ENCODE measurements at regions not wholly inside any gene's neighbourhood (a gene's known extent, or its start where the extent isn't known, plus 50 kb on each side); places are given as distances from the start of the nearest gene placed in this dataset.

DNA sequence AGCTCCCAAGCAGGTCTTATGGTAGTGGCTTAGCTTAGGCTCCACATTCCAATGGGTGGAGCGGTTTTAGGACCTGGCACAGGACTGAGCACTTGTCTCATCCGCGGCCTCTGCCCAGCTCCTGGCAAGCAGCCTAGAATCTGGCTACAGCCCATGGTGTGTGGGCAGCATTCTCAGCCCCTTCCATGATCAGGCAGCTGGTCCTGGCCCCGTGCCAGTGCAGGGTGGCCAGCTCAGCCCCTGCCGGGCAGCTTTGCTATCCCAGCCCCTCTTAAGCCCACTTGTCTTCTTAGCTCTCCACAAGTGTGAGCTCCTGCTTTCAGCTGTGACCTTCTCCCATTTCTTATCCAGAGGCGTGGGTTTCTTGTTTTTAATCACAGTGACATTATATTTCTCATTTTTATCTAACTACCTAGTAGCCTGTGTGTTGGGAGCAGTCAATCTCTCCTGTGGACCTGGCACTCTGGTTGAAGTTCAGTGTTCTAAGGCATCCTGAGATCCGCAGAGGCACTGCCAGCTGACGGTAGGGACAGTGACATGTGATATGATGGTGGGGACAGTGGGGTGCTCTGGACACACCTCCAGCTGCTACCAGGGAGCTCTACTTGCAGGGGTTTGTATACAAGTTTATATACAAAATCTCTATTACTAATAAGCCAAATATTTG, 84.5 kb upstream of the PRNP start:
- WGBS (ENCODE audit: insufficient coverage, low lambda C conversion rate): 71% methylated on average over 1 of the region's 8 CpGs
- no peaks in the 10 kb centered on the region for H3K36me3 ChIP-seq (ENCODE audit: control insufficient read depth, insufficient read depth, low read length)
- H3K4me1 ChIP-seq (ENCODE audit: control insufficient read depth, insufficient read depth, low read length): no peaks in the 10 kb centered on the region
- no peak overlapping the region for H3K4me3 ChIP-seq (ENCODE audit: low read length)
- peaks cover 14% of the 10 kb centered on the region for H3K27me3 ChIP-seq (ENCODE audit: control insufficient read depth, insufficient read depth, low read length)
- no peak overlapping the region for H3K27ac ChIP-seq (ENCODE audit: low read length)
- DNase-seq: no peak
- no peaks in the 10 kb centered on the region for H3K9me3 ChIP-seq (ENCODE audit: control insufficient read depth, low read depth, low read length)

- Histone ChIP-seq H3K27me3 (ENCODE audit: control insufficient read depth, insufficient read depth, low read length) (peaks cover 12% of the 10 kb centered on the region), H3K4me3 (ENCODE audit: low read length) (no peak overlapping the region), H3K4me1 (ENCODE audit: control insufficient read depth, insufficient read depth, low read length) (no peaks in the 10 kb centered on the region), H3K9me3 (ENCODE audit: control insufficient read depth, low read depth, low read length) (no peaks in the 10 kb centered on the region), H3K27ac (ENCODE audit: low read length) (no peak overlapping the region), H3K36me3 (ENCODE audit: control insufficient read depth, insufficient read depth, low read length) (no peaks in the 10 kb centered on the region)
- DNase-seq: no peak
- 67% methylated on average over 2 of the region's 6 CpGs for WGBS (ENCODE audit: insufficient coverage, low lambda C conversion rate)
These were observed 85.8 kb upstream of the PRNP start for GRCh38 chr20:4600308-4601014.

GRCh38 chr20:4597215-4597614, 89.0 kb upstream of the PRNP start:
- WGBS (ENCODE audit: insufficient coverage, low lambda C conversion rate): 100% methylated on average over 1 of the region's 5 CpGs
- no peak for DNase-seq
- Histone ChIP-seq H3K27ac (ENCODE audit: low read length) (no peak overlapping the region), H3K9me3 (ENCODE audit: control insufficient read depth, low read depth, low read length) (no peaks in the 10 kb centered on the region), H3K36me3 (ENCODE audit: control insufficient read depth, insufficient read depth, low read length) (no peaks in the 10 kb centered on the region), H3K4me3 (ENCODE audit: low read length) (no peak overlapping the region), H3K27me3 (ENCODE audit: control insufficient read depth, insufficient read depth, low read length) (peaks cover 14% of the 10 kb centered on the region), H3K4me1 (ENCODE audit: control insufficient read depth, insufficient read depth, low read length) (no peaks in the 10 kb centered on the region)

GRCh38 chr20:4593149-4593525, 93.1 kb upstream of the PRNP start:
- no peaks in the 10 kb centered on the region for H3K4me1 ChIP-seq (ENCODE audit: control insufficient read depth, insufficient read depth, low read length)
- peaks cover 8% of the 10 kb centered on the region for H3K27me3 ChIP-seq (ENCODE audit: control insufficient read depth, insufficient read depth, low read length)
- WGBS (ENCODE audit: insufficient coverage, low lambda C conversion rate): 20% methylated on average over 1 of the region's 9 CpGs
- no peak for DNase-seq
- H3K9me3 ChIP-seq (ENCODE audit: control insufficient read depth, low read depth, low read length): no peaks in the 10 kb centered on the region
- H3K4me3 ChIP-seq (ENCODE audit: low read length): no peak overlapping the region
- H3K27ac ChIP-seq (ENCODE audit: low read length): no peak overlapping the region
- H3K36me3 ChIP-seq (ENCODE audit: control insufficient read depth, insufficient read depth, low read length): no peaks in the 10 kb centered on the region

DNA sequence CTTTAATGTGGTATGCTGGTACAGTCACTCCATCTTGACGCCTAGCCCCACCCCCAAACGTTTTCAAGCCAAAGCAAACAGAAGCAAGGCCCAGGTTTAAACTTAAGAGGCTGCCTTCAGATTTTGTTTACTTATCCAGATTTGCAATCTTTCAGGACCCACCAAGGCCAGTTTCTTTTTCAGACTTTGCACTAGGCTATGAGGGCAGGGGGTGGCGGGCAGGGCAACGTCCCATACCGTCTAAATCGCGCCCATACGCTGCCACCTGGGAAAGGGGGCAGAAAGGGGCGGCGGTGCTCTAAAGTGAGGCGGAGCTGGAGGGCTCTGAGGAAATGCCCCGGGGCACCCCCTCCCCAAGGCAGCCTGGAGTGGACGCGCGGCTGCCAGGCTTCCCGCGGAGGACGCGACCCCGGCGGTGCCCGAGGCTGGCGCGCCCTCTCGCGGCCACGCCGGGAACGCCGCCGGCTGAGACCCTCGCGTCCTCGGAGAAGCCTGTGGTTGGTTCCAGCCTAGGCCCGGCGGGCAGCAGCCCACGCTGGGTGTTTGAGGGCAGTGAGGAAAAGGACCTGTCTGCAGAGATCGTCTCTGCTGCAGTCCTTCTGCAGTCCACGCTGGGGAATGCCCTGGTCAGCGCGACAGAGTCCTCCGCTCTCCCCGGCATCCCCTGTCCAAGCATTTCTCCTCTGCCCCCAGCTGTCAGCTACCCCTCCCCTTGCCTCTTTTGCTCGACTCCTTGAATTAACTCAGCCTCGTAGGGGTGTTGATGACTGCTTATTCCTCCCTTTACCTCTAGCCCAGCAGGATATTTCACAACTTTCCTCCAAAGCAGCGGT, 93.7 kb upstream of the PRNP start:
- no peaks in the 10 kb centered on the region for H3K4me1 ChIP-seq (ENCODE audit: control insufficient read depth, insufficient read depth, low read length)

DNA sequence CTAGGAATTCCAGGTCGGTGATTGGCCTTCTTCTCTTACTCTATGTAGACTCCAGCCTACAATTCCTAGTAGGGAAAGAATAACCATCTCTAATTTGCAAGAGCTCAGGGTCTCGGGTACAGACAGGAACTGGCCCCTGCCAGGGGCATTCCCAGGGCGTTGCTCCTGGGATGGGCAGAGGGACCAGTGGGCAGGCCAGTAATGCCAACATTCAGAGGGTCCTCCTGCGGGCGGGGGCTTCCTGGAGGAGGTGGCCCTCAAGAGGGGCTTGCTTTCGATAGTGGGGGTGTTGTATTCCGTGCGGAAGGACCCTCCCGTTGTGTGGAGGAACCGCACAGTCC, 94.3 kb upstream of the PRNP start:
- no peak for DNase-seq
- H3K36me3 ChIP-seq (ENCODE audit: control insufficient read depth, insufficient read depth, low read length): no peaks in the 10 kb centered on the region
- H3K4me3 ChIP-seq (ENCODE audit: low read length): no peak overlapping the region
- WGBS (ENCODE audit: insufficient coverage, low lambda C conversion rate): no CpG with 5 or more reads among the region's 10 CpGs
- no peaks in the 10 kb centered on the region for H3K9me3 ChIP-seq (ENCODE audit: control insufficient read depth, low read depth, low read length)
- no peak overlapping the region for H3K27ac ChIP-seq (ENCODE audit: low read length)
- no peaks in the 10 kb centered on the region for H3K4me1 ChIP-seq (ENCODE audit: control insufficient read depth, insufficient read depth, low read length)
- peaks cover 8% of the 10 kb centered on the region for H3K27me3 ChIP-seq (ENCODE audit: control insufficient read depth, insufficient read depth, low read length)

More for the DNA sequence above, 93.7 kb upstream of the PRNP start:
- peak; percentile 29 to 50 for DNase-seq
- peaks cover 8% of the 10 kb centered on the region for H3K27me3 ChIP-seq (ENCODE audit: control insufficient read depth, insufficient read depth, low read length)
- no peak overlapping the region for H3K27ac ChIP-seq (ENCODE audit: low read length)
- H3K9me3 ChIP-seq (ENCODE audit: control insufficient read depth, low read depth, low read length): no peaks in the 10 kb centered on the region
- no peaks in the 10 kb centered on the region for H3K36me3 ChIP-seq (ENCODE audit: control insufficient read depth, insufficient read depth, low read length)
- H3K4me3 ChIP-seq (ENCODE audit: low read length): peak overlapping the region; percentile 28
- 0% methylated on average over 1 of the region's 46 CpGs for WGBS (ENCODE audit: insufficient coverage, low lambda C conversion rate)

- no peak for DNase-seq
These were observed 100.5 kb upstream of the PRNP start for GRCh38 chr20:4585758-4586157.

GRCh38 chr20:4585104-4585753, 101.0 kb upstream of the PRNP start:
- Histone ChIP-seq H3K27me3 (ENCODE audit: control insufficient read depth, insufficient read depth, low read length) (no peaks in the 10 kb centered on the region), H3K27ac (ENCODE audit: low read length) (no peak overlapping the region), H3K4me3 (ENCODE audit: low read length) (no peak overlapping the region), H3K36me3 (ENCODE audit: control insufficient read depth, insufficient read depth, low read length) (no peaks in the 10 kb centered on the region), H3K4me1 (ENCODE audit: control insufficient read depth, insufficient read depth, low read length) (no peaks in the 10 kb centered on the region), H3K9me3 (ENCODE audit: control insufficient read depth, low read depth, low read length) (no peaks in the 10 kb centered on the region)
- no peak for DNase-seq
- WGBS (ENCODE audit: insufficient coverage, low lambda C conversion rate): 100% methylated on average over 1 of the region's 3 CpGs

More at GRCh38 chr20:4585758-4586157, 100.5 kb upstream of the PRNP start:
- H3K4me3 ChIP-seq (ENCODE audit: low read length): no peak overlapping the region
- no peaks in the 10 kb centered on the region for H3K36me3 ChIP-seq (ENCODE audit: control insufficient read depth, insufficient read depth, low read length)
- no peaks in the 10 kb centered on the region for H3K27me3 ChIP-seq (ENCODE audit: control insufficient read depth, insufficient read depth, low read length)
- no peaks in the 10 kb centered on the region for H3K9me3 ChIP-seq (ENCODE audit: control insufficient read depth, low read depth, low read length)
- no peaks in the 10 kb centered on the region for H3K4me1 ChIP-seq (ENCODE audit: control insufficient read depth, insufficient read depth, low read length)
- no peak overlapping the region for H3K27ac ChIP-seq (ENCODE audit: low read length)
- 67% methylated on average over 3 of the region's 5 CpGs for WGBS (ENCODE audit: insufficient coverage, low lambda C conversion rate)

- no peak overlapping the region for H3K27ac ChIP-seq (ENCODE audit: low read length)
- no peak for DNase-seq
- H3K27me3 ChIP-seq (ENCODE audit: control insufficient read depth, insufficient read depth, low read length): no peaks in the 10 kb centered on the region
- no peak overlapping the region for H3K4me3 ChIP-seq (ENCODE audit: low read length)
- no peaks in the 10 kb centered on the region for H3K9me3 ChIP-seq (ENCODE audit: control insufficient read depth, low read depth, low read length)
- no peaks in the 10 kb centered on the region for H3K36me3 ChIP-seq (ENCODE audit: control insufficient read depth, insufficient read depth, low read length)
- WGBS (ENCODE audit: insufficient coverage, low lambda C conversion rate): no CpG with 5 or more reads among the region's 1 CpG
- no peaks in the 10 kb centered on the region for H3K4me1 ChIP-seq (ENCODE audit: control insufficient read depth, insufficient read depth, low read length)
These were observed 101.7 kb upstream of the PRNP start for GRCh38 chr20:4584510-4584909.

- DNase-seq: no peak
These were observed 104.4 kb upstream of the PRNP start for GRCh38 chr20:4581838-4582237.

More at GRCh38 chr20:4581838-4582237, 104.4 kb upstream of the PRNP start:
- no peaks in the 10 kb centered on the region for H3K9me3 ChIP-seq (ENCODE audit: control insufficient read depth, low read depth, low read length)
- no peaks in the 10 kb centered on the region for H3K27me3 ChIP-seq (ENCODE audit: control insufficient read depth, insufficient read depth, low read length)
- no peaks in the 10 kb centered on the region for H3K4me1 ChIP-seq (ENCODE audit: control insufficient read depth, insufficient read depth, low read length)
- WGBS (ENCODE audit: insufficient coverage, low lambda C conversion rate): 100% methylated on average over 1 of the region's 5 CpGs
- H3K4me3 ChIP-seq (ENCODE audit: low read length): no peak overlapping the region
- H3K27ac ChIP-seq (ENCODE audit: low read length): no peak overlapping the region
- H3K36me3 ChIP-seq (ENCODE audit: control insufficient read depth, insufficient read depth, low read length): no peaks in the 10 kb centered on the region
